ENCODE measurements at regions not wholly inside any gene's neighbourhood (a gene's known extent, or its start where the extent isn't known, plus 50 kb on each side); places are given as distances from the start of the nearest gene placed in this dataset.

- TF ChIP-seq HHEX (CRISPR knock-in tag; IDR thresholded peaks at IDR 0.05): no peak
- TF ChIP-seq CBX2 (IDR thresholded peaks at IDR 0.05; ENCODE audit: low read depth, low read length): no peak
- TF ChIP-seq CBX2 (CRISPR knock-in tag; IDR thresholded peaks at IDR 0.05; ENCODE audit: low read depth): no peak
- no peak for TF ChIP-seq SRY (CRISPR knock-in tag; IDR thresholded peaks at IDR 0.05)
Observed at GRCh38 chr6:43945768-43946080, 175.7 kb downstream of the VEGFA start (continued).

- intact Hi-C loops (cut with micrococcal nuclease; ENCODE audit: unreplicated experiment): no loop called here
- ATAC-seq (no peak), DNase-seq (ENCODE audit: low spot score) (no peak), FAIRE-seq (no peak)
- TF ChIP-seq ZNF441 (CRISPR knock-in tag; IDR thresholded peaks at IDR 0.05; ENCODE audit: borderline replicate concordance) (no peak), HCFC1 (IDR thresholded peaks at IDR 0.05; ENCODE audit: low read depth, low read length) (no peak), RNF219 (CRISPR knock-in tag; IDR thresholded peaks at IDR 0.05) (no peak), CBX1 (IDR thresholded peaks at IDR 0.05; ENCODE audit: low read depth) (no peak), ZBTB20 (CRISPR knock-in tag; IDR thresholded peaks at IDR 0.05; ENCODE audit: borderline replicate concordance, low read depth) (no peak), SRSF9 (IDR thresholded peaks at IDR 0.05; ENCODE audit: borderline replicate concordance, insufficient read depth, low read depth, low read length, poor library complexity, severe bottlenecking) (no peak), MED13 (CRISPR knock-in tag; IDR thresholded peaks at IDR 0.05) (no peak), SMAD3 (CRISPR knock-in tag; IDR thresholded peaks at IDR 0.05) (no peak), ZNF670 (CRISPR knock-in tag; IDR thresholded peaks at IDR 0.05; ENCODE audit: borderline replicate concordance) (no peak), SPEN (CRISPR knock-in tag; IDR thresholded peaks at IDR 0.05; ENCODE audit: low read depth) (no peak), ZNF567 (CRISPR knock-in tag; IDR thresholded peaks at IDR 0.05; ENCODE audit: borderline replicate concordance) (no peak), ZNF562 (CRISPR knock-in tag; IDR thresholded peaks at IDR 0.05; ENCODE audit: borderline replicate concordance) (no peak), ZSCAN20 (CRISPR knock-in tag; IDR thresholded peaks at IDR 0.05; ENCODE audit: borderline replicate concordance) (no peak), IRX3 (CRISPR knock-in tag; IDR thresholded peaks at IDR 0.05; ENCODE audit: borderline replicate concordance, low read depth) (no peak), RFXANK (CRISPR knock-in tag; IDR thresholded peaks at IDR 0.05) (no peak), ZBTB38 (CRISPR knock-in tag; IDR thresholded peaks at IDR 0.05) (no peak), ZNF367 (CRISPR knock-in tag; IDR thresholded peaks at IDR 0.05; ENCODE audit: borderline replicate concordance) (no peak)
- Histone ChIP-seq H4K20me1 (ENCODE audit: insufficient read depth, low read length) (no peaks in the 10 kb centered on the region), H3K9me3 (ENCODE audit: low read length) (no peaks in the 10 kb centered on the region; the same call in 1 of the 2 replicates), H3K9ac (ENCODE audit: insufficient read depth, low read depth, low read length) (no peak overlapping the region), H2AFZ (ENCODE audit: low read length) (no peak overlapping the region), H3K36me3 (replicated peaks in 1 of 2; ENCODE audit: control insufficient read depth in 1 of 2, insufficient read depth in 2 of 2, low read length in 2 of 2) (no peaks in the 10 kb centered on the region), H3K4me2 (ENCODE audit: low read depth, low read length) (no peak overlapping the region), H3K27ac (ENCODE audit: extremely low read length, insufficient read depth, low read length) (no peak overlapping the region), H3K27me3 (ENCODE audit: control insufficient read depth in 1 of 2, insufficient read depth in 2 of 2, low read length in 2 of 2) (peaks cover 9 to 29% of the 10 kb centered on the region in 2 experiments; a peak in 3 of 5 replicates), H3K4me1 (ENCODE audit: insufficient read depth, low read length) (peaks cover 20% of the 10 kb centered on the region; the same call in 1 of the 2 replicates), H3K79me2 (ENCODE audit: insufficient read depth, low read length) (no peaks in the 10 kb centered on the region), H3K4me3 (replicated peaks in 1 of 3; ENCODE audit: insufficient read depth in 1 of 3, low read depth in 2 of 3, low read length in 3 of 3) (no peak overlapping the region)
- WGBS (ENCODE audit: low lambda C conversion rate): 24% methylated on average over 2 of the region's 2 CpGs
- ChIA-PET POLR2A (no interaction called here), CTCF (ENCODE audit: low intra/inter-chr PET ratio, low total read pairs) (no interaction called here)
- BruUV-seq (replicated peaks): no TSS peak
- in situ Hi-C loops (cut with HindIII; ENCODE audit: extremely low pct_ligation_motif_present, low pct_unique_long_range_greater_than_20kb): no loop called here
Observed at GRCh38 chr6:43944908-43945767, 175.1 kb downstream of the VEGFA start.
